ENCODE measurements at regions not wholly inside any gene's neighbourhood (a gene's known extent, or its start where the extent isn't known, plus 50 kb on each side); places are given as distances from the start of the nearest gene placed in this dataset.

DNA sequence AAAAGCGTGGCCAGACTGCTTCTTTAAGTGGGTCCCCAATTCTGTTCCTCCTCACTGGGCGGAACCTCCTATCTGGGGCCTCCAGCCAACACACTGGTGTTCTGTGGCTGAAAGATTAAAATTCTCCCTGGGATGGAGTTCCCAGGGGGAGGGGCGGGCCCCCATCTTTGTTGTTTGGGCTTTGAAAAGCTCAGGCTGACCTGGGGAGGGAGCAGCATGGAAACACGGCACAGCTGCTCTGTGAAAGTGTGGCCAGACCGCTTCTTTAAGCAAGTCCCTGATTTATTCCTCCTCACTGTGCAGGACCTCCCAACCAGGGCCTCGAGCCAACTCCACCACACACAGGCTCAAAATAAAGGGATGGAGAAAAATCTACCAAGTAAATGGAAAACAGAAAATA, 219.5 kb downstream of the TMEM47 start:
- no peak overlapping the region for H3K27ac ChIP-seq

GRCh38 chrX:34426334-34426733, 230.8 kb downstream of the TMEM47 start:
- H3K4me3 ChIP-seq = no peak overlapping the region
- no peak for TF ChIP-seq CTCF (IDR thresholded peaks at IDR 0.05)
- H3K27ac ChIP-seq = no peak overlapping the region
- no peak for DNase-seq (ENCODE audit: low spot score)

More for the DNA sequence above, 219.5 kb downstream of the TMEM47 start:
- DNase-seq (ENCODE audit: low spot score) = no peak
- no peak overlapping the region for H3K4me3 ChIP-seq
- TF ChIP-seq CTCF (IDR thresholded peaks at IDR 0.05) = no peak

GRCh38 chrX:34406580-34406979, 250.5 kb downstream of the TMEM47 start:
- no peak overlapping the region for H3K27ac ChIP-seq
- H3K4me3 ChIP-seq = no peak overlapping the region
- DNase-seq (ENCODE audit: low spot score) = no peak
- no peak for TF ChIP-seq CTCF (IDR thresholded peaks at IDR 0.05)

GRCh38 chrX:34404386-34405070, 252.6 kb downstream of the TMEM47 start:
- H3K27ac ChIP-seq = no peak overlapping the region
- H3K4me3 ChIP-seq = no peak overlapping the region
- DNase-seq (ENCODE audit: low spot score) = no peak
- TF ChIP-seq CTCF (IDR thresholded peaks at IDR 0.05) = no peak

DNA sequence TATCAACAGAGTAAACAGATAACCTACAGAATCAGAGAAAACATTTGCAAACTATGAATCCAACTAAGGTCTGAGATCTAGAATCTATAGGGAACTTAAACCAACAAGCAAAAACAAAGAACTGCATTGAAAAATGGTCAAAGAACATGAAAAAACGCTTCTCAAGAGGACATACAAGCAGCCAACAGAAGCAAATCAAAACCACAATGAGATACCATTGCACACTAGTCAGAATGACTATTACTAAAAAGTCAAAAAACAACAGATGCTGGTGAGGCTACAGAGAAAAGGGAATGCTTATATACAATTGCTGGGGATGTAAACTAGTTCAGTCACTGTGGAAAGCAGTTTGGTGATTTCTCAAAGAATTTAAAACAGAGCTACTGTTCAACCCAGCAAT, 255.7 kb downstream of the TMEM47 start:
- Histone ChIP-seq H3K27ac (no peak overlapping the region), H3K4me3 (no peak overlapping the region)
- no peak for TF ChIP-seq CTCF (IDR thresholded peaks at IDR 0.05)
- no peak for DNase-seq (ENCODE audit: low spot score)

DNA sequence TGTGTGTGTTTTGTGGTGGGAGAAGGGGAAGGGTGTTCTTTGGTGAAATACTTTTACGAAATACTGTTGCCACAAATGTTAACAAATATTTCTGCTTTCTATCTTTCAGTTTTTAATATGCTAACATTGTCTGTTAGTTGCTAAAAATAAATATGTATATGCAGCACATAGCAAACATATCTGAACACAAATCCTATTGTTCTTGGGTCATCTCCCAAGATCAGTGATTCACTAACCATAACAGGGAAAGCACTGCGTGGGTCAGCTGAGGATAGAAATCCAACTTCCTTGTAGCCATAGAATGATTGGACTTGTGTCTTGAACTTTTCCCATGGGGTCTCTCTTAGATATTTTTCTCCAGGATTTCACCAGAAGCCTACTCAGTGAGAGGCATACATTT, 250.3 kb upstream of the FAM47A start:
- Histone ChIP-seq H3K4me3 (no peak overlapping the region), H3K27ac (no peak overlapping the region)
- TF ChIP-seq CTCF (IDR thresholded peaks at IDR 0.05) = no peak
- no peak for DNase-seq (ENCODE audit: low spot score)

DNA sequence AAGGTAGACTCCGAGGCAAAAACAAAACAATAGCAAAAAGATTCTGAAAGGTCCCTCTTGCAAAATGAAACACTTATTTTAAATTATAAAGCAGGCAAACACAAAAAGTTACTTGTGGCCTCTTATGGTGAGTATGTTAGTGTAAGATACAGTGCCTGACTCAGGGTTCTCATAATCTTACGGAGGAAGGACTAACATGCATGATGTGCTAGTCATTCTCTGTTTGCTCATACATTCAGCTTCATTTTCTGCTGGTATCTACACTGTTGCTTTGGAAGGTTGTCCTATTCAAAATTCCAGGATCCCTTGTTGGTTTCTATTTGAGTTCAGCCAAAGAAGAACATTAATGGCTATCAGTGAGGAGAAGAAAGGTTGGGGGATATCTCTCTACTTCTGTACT, 249.1 kb upstream of the FAM47A start:
- Histone ChIP-seq H3K27ac (no peak overlapping the region), H3K4me3 (no peak overlapping the region)
- DNase-seq (ENCODE audit: low spot score) = no peak
- TF ChIP-seq CTCF (IDR thresholded peaks at IDR 0.05) = no peak

Measured in coronary artery (tissue), 2 donors.